Kidney epithelial cell (primary cell): ENCODE measurements at regions not wholly inside any gene's neighbourhood (a gene's known extent, or its start where the extent isn't known, plus 50 kb on each side); places are given as distances from the start of the nearest gene placed in this dataset.

Experiments used
- DNase-seq: peaks from one replicate; pipeline ENCODE4 v3.0.0-alpha.2; 2010; ENCODE audit warnings: low read depth
- H3K27me3 ChIP-seq: 2 replicates; pipeline ENCODE4 v1.6.0; 2011; ENCODE audit warnings: low read length; ENCODE audit not compliant: control insufficient read depth, insufficient read depth
- H3K36me3 ChIP-seq: 2 replicates; pipeline ENCODE4 v1.5.1; 2011; ENCODE audit warnings: low read length; ENCODE audit not compliant: control insufficient read depth, insufficient read depth
- H3K4me3 ChIP-seq: 2 replicates; pipeline ENCODE4 v1.5.1; 2011; ENCODE audit warnings: low read depth, mild to moderate bottlenecking, control low read depth, low read length
- CTCF ChIP-seq: IDR thresholded peaks from 2 replicates; pipeline ENCODE4 v1.5.1; 2011; ENCODE audit warnings: mild to moderate bottlenecking, moderate library complexity, low read length, control low read depth, inconsistent platforms; ENCODE audit not compliant: insufficient read depth, poor library complexity, severe bottlenecking

GRCh38 chr11:26830757-26831156, 108.9 kb upstream of the SLC5A12 start:
- no peak for TF ChIP-seq CTCF
- no peaks in the 10 kb centered on the region for H3K27me3 ChIP-seq
- no peak overlapping the region for H3K4me3 ChIP-seq
- DNase-seq: no peak
- H3K36me3 ChIP-seq: no peaks in the 10 kb centered on the region

- H3K36me3 ChIP-seq: no peaks in the 10 kb centered on the region
- TF ChIP-seq CTCF: no peak
- DNase-seq: no peak
- H3K27me3 ChIP-seq: no peaks in the 10 kb centered on the region
- H3K4me3 ChIP-seq: no peak overlapping the region
Measured at GRCh38 chr11:26834601-26835000, 112.7 kb upstream of the SLC5A12 start.

- Histone ChIP-seq H3K27me3 (no peaks in the 10 kb centered on the region), H3K4me3 (no peak overlapping the region), H3K36me3 (no peaks in the 10 kb centered on the region)
- TF ChIP-seq CTCF: no peak
- DNase-seq: no peak
Measured at GRCh38 chr11:26835611-26836010, 113.8 kb upstream of the SLC5A12 start.

GRCh38 chr11:26837154-26837553, 115.3 kb upstream of the SLC5A12 start:
- no peak for TF ChIP-seq CTCF
- H3K27me3 ChIP-seq: no peaks in the 10 kb centered on the region
- no peak overlapping the region for H3K4me3 ChIP-seq
- H3K36me3 ChIP-seq: no peaks in the 10 kb centered on the region
- DNase-seq: peak; percentile 23

GRCh38 chr11:26839911-26840698, 118.2 kb upstream of the SLC5A12 start:
- TF ChIP-seq CTCF: no peak
- Histone ChIP-seq H3K4me3 (no peak overlapping the region), H3K36me3 (no peaks in the 10 kb centered on the region), H3K27me3 (no peaks in the 10 kb centered on the region)
- no peak for DNase-seq
